ENCODE measurements at regions not wholly inside any gene's neighbourhood (a gene's known extent, or its start where the extent isn't known, plus 50 kb on each side); places are given as distances from the start of the nearest gene placed in this dataset.

- TF ChIP-seq, protein P1, sequence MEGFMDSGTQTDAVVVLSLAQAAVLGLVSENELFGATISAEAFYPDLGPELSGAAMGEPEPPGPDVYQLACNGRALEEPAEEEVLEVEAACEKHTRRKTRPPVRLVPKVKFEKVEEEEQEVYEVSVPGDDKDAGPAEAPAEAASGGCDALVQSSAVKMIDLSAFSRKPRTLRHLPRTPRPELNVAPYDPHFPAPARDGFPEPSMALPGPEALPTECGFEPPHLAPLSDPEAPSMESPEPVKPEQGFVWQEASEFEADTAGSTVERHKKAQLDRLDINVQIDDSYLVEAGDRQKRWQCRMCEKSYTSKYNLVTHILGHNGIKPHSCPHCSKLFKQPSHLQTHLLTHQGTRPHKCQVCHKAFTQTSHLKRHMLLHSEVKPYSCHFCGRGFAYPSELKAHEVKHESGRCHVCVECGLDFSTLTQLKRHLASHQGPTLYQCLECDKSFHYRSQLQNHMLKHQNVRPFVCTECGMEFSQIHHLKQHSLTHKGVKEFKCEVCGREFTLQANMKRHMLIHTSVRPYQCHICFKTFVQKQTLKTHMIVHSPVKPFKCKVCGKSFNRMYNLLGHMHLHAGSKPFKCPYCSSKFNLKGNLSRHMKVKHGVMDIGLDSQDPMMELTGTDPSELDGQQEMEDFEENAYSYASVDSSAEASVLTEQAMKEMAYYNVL (CRISPR knock-in tag; IDR thresholded peaks at IDR 0.05; ENCODE audit: borderline replicate concordance) = peak; percentile 74; the same call in 1 of the 2 replicates
- TF ChIP-seq KMT2B (CRISPR knock-in tag; IDR thresholded peaks at IDR 0.05) (no peak), FOXA1 (IDR thresholded peaks at IDR 0.05) (peak; percentile 55; the same call in 1 of the 2 replicates), FOXA1 (CRISPR knock-in tag; IDR thresholded peaks at IDR 0.05) (peak; percentile 91), THAP8 (CRISPR knock-in tag; IDR thresholded peaks at IDR 0.05; ENCODE audit: borderline replicate concordance) (no peak), E2F1 (CRISPR knock-in tag; IDR thresholded peaks at IDR 0.05) (no peak), TFDP1 (CRISPR knock-in tag; IDR thresholded peaks at IDR 0.05; ENCODE audit: borderline replicate concordance) (no peak), ZNF317 (CRISPR knock-in tag; IDR thresholded peaks at IDR 0.05) (peak; percentile 55; the same call in 1 of the 2 replicates), ZNF382 (CRISPR knock-in tag; IDR thresholded peaks at IDR 0.05; ENCODE audit: borderline replicate concordance) (no peak), ZNF740 (CRISPR knock-in tag; IDR thresholded peaks at IDR 0.05) (no peak), BRCA1 (CRISPR knock-in tag; IDR thresholded peaks at IDR 0.05) (no peak), KDM1A (CRISPR knock-in tag; IDR thresholded peaks at IDR 0.05) (no peak), TGIF2 (CRISPR knock-in tag; IDR thresholded peaks at IDR 0.05) (no peak), ZSCAN25 (CRISPR knock-in tag; IDR thresholded peaks at IDR 0.05) (peak; percentile 84), TBX3 (IDR thresholded peaks at IDR 0.05; ENCODE audit: borderline replicate concordance) (peak; percentile 33; the same call in 1 of the 2 replicates), MYNN (CRISPR knock-in tag; IDR thresholded peaks at IDR 0.05; ENCODE audit: low read depth) (no peak), JUND (CRISPR knock-in tag; IDR thresholded peaks at IDR 0.05) (0 out of 2 replicates have a peak, but pooled peaks have one; percentile 20)
- TF ChIP-seq, protein P2, sequence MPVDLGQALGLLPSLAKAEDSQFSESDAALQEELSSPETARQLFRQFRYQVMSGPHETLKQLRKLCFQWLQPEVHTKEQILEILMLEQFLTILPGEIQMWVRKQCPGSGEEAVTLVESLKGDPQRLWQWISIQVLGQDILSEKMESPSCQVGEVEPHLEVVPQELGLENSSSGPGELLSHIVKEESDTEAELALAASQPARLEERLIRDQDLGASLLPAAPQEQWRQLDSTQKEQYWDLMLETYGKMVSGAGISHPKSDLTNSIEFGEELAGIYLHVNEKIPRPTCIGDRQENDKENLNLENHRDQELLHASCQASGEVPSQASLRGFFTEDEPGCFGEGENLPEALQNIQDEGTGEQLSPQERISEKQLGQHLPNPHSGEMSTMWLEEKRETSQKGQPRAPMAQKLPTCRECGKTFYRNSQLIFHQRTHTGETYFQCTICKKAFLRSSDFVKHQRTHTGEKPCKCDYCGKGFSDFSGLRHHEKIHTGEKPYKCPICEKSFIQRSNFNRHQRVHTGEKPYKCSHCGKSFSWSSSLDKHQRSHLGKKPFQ (CRISPR knock-in tag; IDR thresholded peaks at IDR 0.05; ENCODE audit: insufficient replicate concordance) = no peak
- TF ChIP-seq, protein P3, sequence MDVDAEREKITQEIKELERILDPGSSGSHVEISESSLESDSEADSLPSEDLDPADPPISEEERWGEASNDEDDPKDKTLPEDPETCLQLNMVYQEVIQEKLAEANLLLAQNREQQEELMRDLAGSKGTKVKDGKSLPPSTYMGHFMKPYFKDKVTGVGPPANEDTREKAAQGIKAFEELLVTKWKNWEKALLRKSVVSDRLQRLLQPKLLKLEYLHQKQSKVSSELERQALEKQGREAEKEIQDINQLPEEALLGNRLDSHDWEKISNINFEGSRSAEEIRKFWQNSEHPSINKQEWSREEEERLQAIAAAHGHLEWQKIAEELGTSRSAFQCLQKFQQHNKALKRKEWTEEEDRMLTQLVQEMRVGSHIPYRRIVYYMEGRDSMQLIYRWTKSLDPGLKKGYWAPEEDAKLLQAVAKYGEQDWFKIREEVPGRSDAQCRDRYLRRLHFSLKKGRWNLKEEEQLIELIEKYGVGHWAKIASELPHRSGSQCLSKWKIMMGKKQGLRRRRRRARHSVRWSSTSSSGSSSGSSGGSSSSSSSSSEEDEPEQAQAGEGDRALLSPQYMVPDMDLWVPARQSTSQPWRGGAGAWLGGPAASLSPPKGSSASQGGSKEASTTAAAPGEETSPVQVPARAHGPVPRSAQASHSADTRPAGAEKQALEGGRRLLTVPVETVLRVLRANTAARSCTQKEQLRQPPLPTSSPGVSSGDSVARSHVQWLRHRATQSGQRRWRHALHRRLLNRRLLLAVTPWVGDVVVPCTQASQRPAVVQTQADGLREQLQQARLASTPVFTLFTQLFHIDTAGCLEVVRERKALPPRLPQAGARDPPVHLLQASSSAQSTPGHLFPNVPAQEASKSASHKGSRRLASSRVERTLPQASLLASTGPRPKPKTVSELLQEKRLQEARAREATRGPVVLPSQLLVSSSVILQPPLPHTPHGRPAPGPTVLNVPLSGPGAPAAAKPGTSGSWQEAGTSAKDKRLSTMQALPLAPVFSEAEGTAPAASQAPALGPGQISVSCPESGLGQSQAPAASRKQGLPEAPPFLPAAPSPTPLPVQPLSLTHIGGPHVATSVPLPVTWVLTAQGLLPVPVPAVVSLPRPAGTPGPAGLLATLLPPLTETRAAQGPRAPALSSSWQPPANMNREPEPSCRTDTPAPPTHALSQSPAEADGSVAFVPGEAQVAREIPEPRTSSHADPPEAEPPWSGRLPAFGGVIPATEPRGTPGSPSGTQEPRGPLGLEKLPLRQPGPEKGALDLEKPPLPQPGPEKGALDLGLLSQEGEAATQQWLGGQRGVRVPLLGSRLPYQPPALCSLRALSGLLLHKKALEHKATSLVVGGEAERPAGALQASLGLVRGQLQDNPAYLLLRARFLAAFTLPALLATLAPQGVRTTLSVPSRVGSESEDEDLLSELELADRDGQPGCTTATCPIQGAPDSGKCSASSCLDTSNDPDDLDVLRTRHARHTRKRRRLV (CRISPR knock-in tag; IDR thresholded peaks at IDR 0.05) = 0 out of 2 replicates have a peak, but pooled peaks have one; percentile 39
Measured at GRCh38 chr7:47715631-47716068, 133.7 kb upstream of the TNS3 start (continued).

Measured in HepG2 (cell line).